Activated naive CD8-positive, alpha-beta T cell treated with anti-CD3 and anti-CD28 coated beads for 36 hours (primary cell): ENCODE measurements at regions not wholly inside any gene's neighbourhood (a gene's known extent, or its start where the extent isn't known, plus 50 kb on each side); places are given as distances from the start of the nearest gene placed in this dataset.

Experiments used
- DNase-seq: peaks from one replicate; pipeline ENCODE4 v3.0.0; 2021
- H3K27ac Mint-ChIP-seq: one replicate; pipeline ENCODE4 v1.8.0; 2022; ENCODE audit warnings: mild to moderate bottlenecking, moderate library complexity, mixed read lengths
- H3K27me3 Mint-ChIP-seq: one replicate; pipeline ENCODE4 v1.8.0; 2022; ENCODE audit warnings: mild to moderate bottlenecking, mixed read lengths
- H3K36me3 Mint-ChIP-seq: one replicate; pipeline ENCODE4 v1.8.0; 2021; ENCODE audit warnings: mild to moderate bottlenecking, mixed read lengths
- H3K4me1 Mint-ChIP-seq: one replicate; pipeline ENCODE4 v1.8.0; 2021; ENCODE audit warnings: mixed read lengths
- H3K4me3 Mint-ChIP-seq: one replicate; pipeline ENCODE4 v1.8.0; 2022; ENCODE audit warnings: mild to moderate bottlenecking, moderate library complexity, mixed read lengths
- H3K9me3 Mint-ChIP-seq: one replicate; pipeline ENCODE4 v1.8.0; 2022; ENCODE audit warnings: mixed read lengths

DNA sequence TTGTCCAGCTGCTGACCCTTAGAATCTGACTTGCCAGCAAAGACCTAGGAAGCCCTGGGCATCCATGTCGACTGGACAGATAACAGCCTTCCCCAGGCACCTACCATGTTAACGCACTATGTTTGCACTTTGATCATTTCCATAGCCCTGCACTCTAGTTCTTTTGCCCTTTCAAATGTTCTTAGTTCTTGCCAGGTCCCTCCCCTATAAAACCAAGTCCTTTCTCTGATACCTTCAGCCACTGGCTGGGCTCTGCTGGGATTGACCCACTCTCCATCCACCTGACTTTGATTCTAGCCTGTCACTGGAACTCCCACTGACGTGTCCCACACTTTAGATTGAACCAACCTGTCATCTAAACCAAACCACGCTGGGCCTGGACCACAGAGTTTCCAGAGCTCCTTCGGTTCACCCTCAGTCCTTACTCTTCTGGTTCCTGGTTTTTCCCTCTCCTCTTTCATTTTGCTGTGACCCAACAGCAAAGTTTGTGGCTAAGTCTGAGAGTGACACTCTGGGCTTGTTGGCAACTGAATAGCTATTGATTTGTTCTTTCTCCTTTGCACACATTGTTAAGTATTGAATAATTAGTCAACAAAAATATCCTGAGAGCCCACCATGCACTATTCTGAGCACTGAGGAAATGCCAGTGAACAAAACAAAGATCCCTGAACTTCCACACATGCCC lies 51.8 kb upstream of the STK38L start:
- no peaks in the 10 kb centered on the region for H3K27me3 Mint-ChIP-seq
- no peaks in the 10 kb centered on the region for H3K9me3 Mint-ChIP-seq
- H3K4me1 Mint-ChIP-seq, result no peaks in the 10 kb centered on the region
- H3K4me3 Mint-ChIP-seq, result no peak overlapping the region
- no peak for DNase-seq
- no peaks in the 10 kb centered on the region for H3K36me3 Mint-ChIP-seq
- no peak overlapping the region for H3K27ac Mint-ChIP-seq

DNA sequence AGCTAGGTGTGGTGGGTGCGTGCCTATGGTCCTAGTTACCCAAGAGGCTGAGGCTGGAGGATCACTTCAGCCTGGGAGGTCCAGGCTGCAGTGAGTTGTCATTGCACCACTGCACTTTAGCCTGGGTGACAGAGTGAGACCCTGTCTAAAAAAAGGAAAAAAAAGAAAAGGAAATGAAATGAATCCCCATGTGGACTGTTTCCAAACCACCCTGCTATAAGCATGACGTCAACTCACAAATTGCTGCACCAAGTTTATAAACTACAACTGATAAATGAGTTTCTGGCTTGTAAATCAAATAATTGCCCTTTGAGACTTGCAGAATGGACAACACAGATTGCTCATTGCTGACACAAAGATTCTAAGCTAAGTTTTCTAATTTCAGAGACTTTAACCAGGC lies 51.0 kb upstream of the STK38L start:
- Mint-ChIP-seq H3K27me3 (no peaks in the 10 kb centered on the region), H3K4me1 (no peaks in the 10 kb centered on the region), H3K9me3 (no peaks in the 10 kb centered on the region), H3K27ac (no peak overlapping the region), H3K36me3 (no peaks in the 10 kb centered on the region), H3K4me3 (no peak overlapping the region)
- no peak for DNase-seq

- no peak for DNase-seq
- Mint-ChIP-seq H3K9me3 (no peaks in the 10 kb centered on the region), H3K27ac (no peak overlapping the region), H3K4me1 (no peaks in the 10 kb centered on the region), H3K4me3 (no peak overlapping the region), H3K36me3 (no peaks in the 10 kb centered on the region), H3K27me3 (no peaks in the 10 kb centered on the region)
These were observed 50.1 kb upstream of the STK38L start for GRCh38 chr12:27193854-27194544.
